D721Med (cell line): ENCODE measurements at regions not wholly inside any gene's neighbourhood (a gene's known extent, or its start where the extent isn't known, plus 50 kb on each side); places are given as distances from the start of the nearest gene placed in this dataset.

Source experiments
- DNase-seq: peaks from one replicate; pipeline ENCODE4 v3.0.0; 2011; ENCODE audit warnings: low spot score; ENCODE audit not compliant: insufficient read length
- FAIRE-seq: peaks from 2 replicates; lab custom pipeline; 2011; peaks lifted over from hg19 to GRCh38; lab: Jason Lieb, UNC
- CTCF ChIP-seq: IDR thresholded peaks from 2 replicates; pipeline ENCODE4 v1.5.1; 2012; ENCODE audit warnings: mild to moderate bottlenecking, control low read depth; ENCODE audit not compliant: insufficient read depth; ENCODE audit errors: missing control alignments

GRCh38 chr5:125298746-125299379 lies 552.4 kb upstream of the ZNF608 start:
- FAIRE-seq (no peak), DNase-seq (no peak)
- no peak for TF ChIP-seq CTCF

GRCh38 chr5:125301711-125302110 lies 555.3 kb upstream of the ZNF608 start:
- no peak for TF ChIP-seq CTCF
- DNase-seq, result no peak
- FAIRE-seq, result no peak

GRCh38 chr5:125302577-125302976 lies 556.1 kb upstream of the ZNF608 start:
- FAIRE-seq, result no peak
- DNase-seq, result no peak
- TF ChIP-seq CTCF, result no peak

- TF ChIP-seq CTCF, result no peak
- FAIRE-seq, result no peak
- no peak for DNase-seq
Observed at GRCh38 chr5:125306741-125307140, 560.3 kb upstream of the ZNF608 start.

GRCh38 chr5:125310749-125311148 lies 564.3 kb upstream of the ZNF608 start:
- TF ChIP-seq CTCF, result no peak
- no peak for FAIRE-seq

GRCh38 chr5:125311743-125312142 lies 565.3 kb upstream of the ZNF608 start:
- FAIRE-seq (no peak), DNase-seq (no peak)

More at GRCh38 chr5:125310749-125311148, 564.3 kb upstream of the ZNF608 start:
- no peak for DNase-seq

GRCh38 chr5:125313555-125313954 lies 567.1 kb upstream of the ZNF608 start:
- no peak for FAIRE-seq
- no peak for DNase-seq
- TF ChIP-seq CTCF, result no peak

More at GRCh38 chr5:125311743-125312142, 565.3 kb upstream of the ZNF608 start:
- TF ChIP-seq CTCF, result no peak
